ENCODE measurements at regions not wholly inside any gene's neighbourhood (a gene's known extent, or its start where the extent isn't known, plus 50 kb on each side); places are given as distances from the start of the nearest gene placed in this dataset.

DNA sequence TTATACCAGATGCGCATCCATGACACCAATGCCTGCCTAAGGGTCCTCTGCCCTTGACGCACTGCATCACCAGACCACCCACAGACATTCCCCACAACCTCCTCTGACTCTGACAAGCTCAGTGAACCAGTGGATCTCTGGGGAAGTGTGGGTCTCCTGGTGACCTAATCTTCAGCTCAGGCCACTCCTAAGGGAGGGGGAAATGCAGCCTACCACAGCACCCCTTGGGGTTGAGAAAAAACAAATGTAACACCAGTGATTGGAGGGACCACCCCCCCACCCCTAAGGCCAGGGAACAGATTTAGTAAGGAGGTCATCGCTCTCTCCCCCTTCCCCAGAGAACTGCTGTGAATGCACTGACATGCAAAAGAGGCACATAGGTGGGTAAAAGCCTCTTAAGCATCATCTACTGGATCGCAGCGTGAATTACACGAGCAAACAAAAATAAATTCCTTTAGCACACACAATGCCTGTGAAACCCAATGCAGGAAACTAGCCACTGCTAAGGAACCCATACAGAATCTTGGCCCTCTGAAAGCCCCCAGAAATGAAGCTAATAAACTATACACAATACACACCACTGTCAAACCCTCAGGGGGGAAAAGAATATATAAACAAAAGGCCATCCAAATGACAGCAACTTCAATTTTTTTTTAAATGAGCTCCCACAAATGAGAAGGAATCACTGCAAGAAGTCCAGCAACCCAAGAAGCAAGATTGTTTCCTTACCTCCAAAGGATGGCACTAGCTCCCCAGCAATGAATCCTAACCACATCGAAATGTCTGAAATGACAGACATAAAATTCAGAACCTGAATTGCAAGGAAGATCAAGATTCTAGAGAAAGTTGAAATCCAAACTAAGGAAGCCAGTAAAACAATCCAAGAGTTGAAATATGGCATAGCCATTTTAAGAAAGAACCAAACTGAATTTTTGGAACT is 513.7 kb upstream of the PTGER4 start:
- H3K9ac ChIP-seq (ENCODE audit: low read length) = no peak overlapping the region
- DNase-seq = peak; percentile 55
- H3K4me1 ChIP-seq (ENCODE audit: insufficient read depth, low read length) = peaks cover 17% of the 10 kb centered on the region
- intact Hi-C loops (cut with micrococcal nuclease) = loop anchor here (1.0 to 5.0 kb wide), 3 partner anchors 451 to 571 kb away; no protein-coding TSS in a partner anchor
- no peak overlapping the region for H2AFZ ChIP-seq (ENCODE audit: low read length)
- peak overlapping the region; percentile 32 for H3K27ac ChIP-seq (ENCODE audit: low read length)
- no peaks in the 10 kb centered on the region for H3K27me3 ChIP-seq (ENCODE audit: low read length)
- ChIA-PET POLR2A (ENCODE audit: unreplicated experiment) (interaction anchor here (0.5 kb wide), 1 partner anchor 1079 kb away, joined by 4 read pairs; no protein-coding TSS in a partner anchor), CTCF (interaction anchor here (0.6 to 0.7 kb wide), 3 partner anchors 66 to 587 kb away, joined by 3 to 12 read pairs (median 3); no protein-coding TSS in a partner anchor)
- peak; percentile 66 for ATAC-seq
- no peaks in the 10 kb centered on the region for H3K79me2 ChIP-seq (ENCODE audit: low read length)
- 0 out of 2 replicates have a peak, but pooled peaks cover 5% of the 10 kb centered on the region for H3K9me3 ChIP-seq (ENCODE audit: low read length)
- no peak overlapping the region for H3K4me3 ChIP-seq (ENCODE audit: low read length)
- no peaks in the 10 kb centered on the region for H3K9me2 ChIP-seq (replicated peaks; ENCODE audit: low read length)
- H3K4me2 ChIP-seq (ENCODE audit: low read length) = peak overlapping the region; percentile 26
- H4K20me1 ChIP-seq (ENCODE audit: low read length) = no peaks in the 10 kb centered on the region
- no peaks in the 10 kb centered on the region for H3F3A ChIP-seq (ENCODE audit: low read length, unreplicated experiment)
- no TSS peak for BruUV-seq (replicated peaks)
- TF ChIP-seq EZH2phosphoT487 (IDR thresholded peaks at IDR 0.05; ENCODE audit: borderline replicate concordance, low read length) (no peak), CTCF (conservative IDR thresholded peaks at IDR 0.05; ENCODE audit: low read depth, low read length) (peak; percentile 46; the same call in 1 of the 2 replicates), EZH2 (IDR thresholded peaks at IDR 0.05; ENCODE audit: low read length, unreplicated experiment) (no peak)
- peaks cover 5% of the 10 kb centered on the region for H3K36me3 ChIP-seq (ENCODE audit: low read depth, low read length)

- ATAC-seq = no peak
- Histone ChIP-seq H4K20me1 (ENCODE audit: low read length) (no peaks in the 10 kb centered on the region), H3K4me3 (ENCODE audit: low read length) (no peak overlapping the region), H3K4me1 (ENCODE audit: insufficient read depth, low read length) (peaks cover 19% of the 10 kb centered on the region), H3K36me3 (ENCODE audit: low read depth, low read length) (0 out of 2 replicates have a peak, but pooled peaks cover under 1% of the 10 kb centered on the region), H2AFZ (ENCODE audit: low read length) (no peak overlapping the region), H3F3A (ENCODE audit: low read length, unreplicated experiment) (no peaks in the 10 kb centered on the region), H3K9me3 (ENCODE audit: low read length) (no peaks in the 10 kb centered on the region), H3K27me3 (ENCODE audit: low read length) (no peaks in the 10 kb centered on the region), H3K9me2 (replicated peaks; ENCODE audit: low read length) (no peaks in the 10 kb centered on the region), H3K27ac (ENCODE audit: low read length) (no peak overlapping the region), H3K4me2 (ENCODE audit: low read length) (no peak overlapping the region), H3K9ac (ENCODE audit: low read length) (no peak overlapping the region), H3K79me2 (ENCODE audit: low read length) (no peaks in the 10 kb centered on the region)
- POLR2A ChIA-PET (ENCODE audit: unreplicated experiment) = no interaction called here
- TF ChIP-seq EZH2 (IDR thresholded peaks at IDR 0.05; ENCODE audit: low read length, unreplicated experiment) (no peak), EZH2phosphoT487 (IDR thresholded peaks at IDR 0.05; ENCODE audit: borderline replicate concordance, low read length) (no peak), CTCF (conservative IDR thresholded peaks at IDR 0.05; ENCODE audit: low read depth, low read length) (no peak)
- CTCF ChIA-PET = interaction anchor here (0.7 kb wide), 1 partner anchor 216 kb away, joined by 3 read pairs; no protein-coding TSS in a partner anchor
- BruUV-seq (replicated peaks) = no TSS peak
- intact Hi-C loops (cut with micrococcal nuclease) = loop anchor here (5.0 kb wide), 1 partner anchor 572 kb away; no protein-coding TSS in a partner anchor
- peak; percentile 4 for DNase-seq
Observed at GRCh38 chr5:40165106-40165788, 514.5 kb upstream of the PTGER4 start.
